IMR-90 (cell line): ENCODE measurements at regions not wholly inside any gene's neighbourhood (a gene's known extent, or its start where the extent isn't known, plus 50 kb on each side); places are given as distances from the start of the nearest gene placed in this dataset.

Experiments
- ATAC-seq: fragments of 200-7000 bp; cut with Tn5 transposase; 2 replicates; pipeline ENCODE4 v1.9.1; 2020; ENCODE audit warnings: low read depth, mild to moderate bottlenecking, moderate library complexity
- BruUV-seq: library from RNA; stranded (reverse); fragments of 400-500 nt; replicated peaks from 2 replicates; lab custom pipeline; 2021; lab: Mats Ljungman, UMichigan
- CTCF ChIA-PET: fragments of 300-600 bp; formaldehyde crosslinking; extraction: SDS; loops from one replicate; lab custom pipeline; 2021; ENCODE audit warnings: antibody characterized with exemption; lab: Yijun Ruan, JAX
- POLR2A ChIA-PET: fragments of 300-600 bp; sonication (Branson Sonifier 250); formaldehyde crosslinking; loops from one replicate; lab custom pipeline; 2022; ENCODE audit warnings: antibody characterized with exemption; ENCODE audit not compliant: unreplicated experiment; lab: Charles Lee
- DNase-seq: peaks from one replicate; pipeline ENCODE4 v3.0.0; 2013
- H2AFZ ChIP-seq: replicated peaks from 2 replicates; pipeline ENCODE3; 2013; ENCODE audit warnings: low read length, mild to moderate bottlenecking; ENCODE audit not compliant: poor library complexity
- H2AK5ac ChIP-seq: 2 replicates; pipeline ENCODE4 v1.6.1; 2013; ENCODE audit warnings: low read depth, low read length, inconsistent platforms
- H2AK9ac ChIP-seq: replicated peaks from 2 replicates; pipeline ENCODE3; 2013; ENCODE audit warnings: mild to moderate bottlenecking, low read depth, low read length, moderate library complexity; ENCODE audit not compliant: poor library complexity
- H2BK120ac ChIP-seq: 2 replicates; pipeline ENCODE4 v1.6.1; 2013; ENCODE audit warnings: low read depth, low read length, inconsistent platforms
- H2BK15ac ChIP-seq: 3 replicates; pipeline ENCODE4 v1.6.1; 2013; ENCODE audit warnings: low read depth, low read length, inconsistent platforms
- H2BK20ac ChIP-seq: 2 replicates; pipeline ENCODE4 v1.6.1; 2013; ENCODE audit warnings: low read depth, mild to moderate bottlenecking, inconsistent platforms, low read length, moderate library complexity
- H2BK5ac ChIP-seq: 2 replicates; pipeline ENCODE4 v1.6.1; 2013; ENCODE audit warnings: mild to moderate bottlenecking, low read depth, low read length, inconsistent platforms; ENCODE audit not compliant: poor library complexity, severe bottlenecking
- H3K14ac ChIP-seq: replicated peaks from 2 replicates; pipeline ENCODE4 v1.6.1; 2013; ENCODE audit warnings: low read depth, low read length, inconsistent platforms
- H3K18ac ChIP-seq: 2 replicates; pipeline ENCODE4 v1.6.1; 2013; ENCODE audit warnings: low read depth, low read length, control low read depth
- H3K23ac ChIP-seq: 2 replicates; pipeline ENCODE4 v1.6.1; 2013; ENCODE audit warnings: low read depth, low read length, inconsistent platforms
- H3K27ac ChIP-seq: 2 replicates; pipeline ENCODE4 v1.5.1; 2013; ENCODE audit warnings: mild to moderate bottlenecking, control low read depth, low read length; ENCODE audit not compliant: insufficient read depth
- H3K27me3 ChIP-seq: 2 replicates; pipeline ENCODE4 v1.6.1; 2013; ENCODE audit warnings: low read length; ENCODE audit not compliant: control insufficient read depth, insufficient read depth
- H3K36me3 ChIP-seq: 2 replicates; pipeline ENCODE4 v1.6.1; 2013; ENCODE audit warnings: low read length, mixed read lengths; ENCODE audit not compliant: control insufficient read depth, insufficient read depth
- H3K4ac ChIP-seq: 2 replicates; pipeline ENCODE4 v1.6.1; 2013; ENCODE audit warnings: low read depth, low read length, inconsistent platforms
- H3K4me1 ChIP-seq: 2 replicates; pipeline ENCODE4 v1.6.1; 2013; ENCODE audit warnings: low read length, mixed read lengths; ENCODE audit not compliant: control insufficient read depth, insufficient read depth
- H3K4me2 ChIP-seq: 2 replicates; pipeline ENCODE4 v1.6.1; 2013; ENCODE audit warnings: low read depth, mild to moderate bottlenecking, control low read depth, low read length, moderate library complexity
- H3K4me3 ChIP-seq: 2 replicates; pipeline ENCODE4 v1.5.1; 2013; ENCODE audit warnings: low read depth, mild to moderate bottlenecking, control low read depth, low read length, moderate library complexity; ENCODE audit not compliant: insufficient read depth
- H3K56ac ChIP-seq: 2 replicates; pipeline ENCODE4 v1.6.1; 2013; ENCODE audit warnings: low read length, inconsistent platforms; ENCODE audit not compliant: insufficient read depth; ENCODE audit errors: extremely low read depth
- H3K79me1 ChIP-seq, 2 experiments: 2 replicates each; pipeline ENCODE4 v1.6.1; 2013; ENCODE audit warnings: low read length in 2 of 2, inconsistent platforms in 1 of 2, low read depth in 1 of 2
- H3K9ac ChIP-seq: 2 replicates; pipeline ENCODE4 v1.6.1; 2013; ENCODE audit warnings: low read depth, low read length, control low read depth
- H3K9me1 ChIP-seq: 2 replicates; pipeline ENCODE4 v1.6.1; 2013; ENCODE audit warnings: low read length, inconsistent platforms; ENCODE audit not compliant: insufficient read depth
- H3K9me3 ChIP-seq: 2 replicates; pipeline ENCODE4 v1.6.1; 2013; ENCODE audit warnings: low read length; ENCODE audit not compliant: control insufficient read depth, insufficient read depth
- H4K20me1 ChIP-seq: 2 replicates; pipeline ENCODE4 v1.6.1; 2013; ENCODE audit warnings: low read length, inconsistent platforms; ENCODE audit not compliant: insufficient read depth
- H4K5ac ChIP-seq: 2 replicates; pipeline ENCODE4 v1.6.1; 2013; ENCODE audit warnings: mild to moderate bottlenecking, low read depth, low read length, control low read depth
- H4K8ac ChIP-seq, 2 experiments: 2 replicates each; pipeline ENCODE4 v1.6.1; 2013; ENCODE audit warnings: low read depth in 2 of 2, low read length in 2 of 2, control low read depth in 1 of 2, inconsistent platforms in 1 of 2
- H4K91ac ChIP-seq: 2 replicates; pipeline ENCODE4 v1.6.1; 2013; ENCODE audit warnings: low read depth, low read length, inconsistent platforms; ENCODE audit not compliant: insufficient read depth
- BHLHE40 ChIP-seq: fragments of 150-350 bp; IDR thresholded peaks from 2 replicates; pipeline ENCODE4 v1.6.1; 2016; ENCODE audit warnings: mild to moderate bottlenecking, low read depth, low read length
- CEBPB ChIP-seq: IDR thresholded peaks from 2 replicates; pipeline ENCODE4 v1.6.1; 2012; ENCODE audit warnings: low read depth, low read length, improper control_type of control experiment
- CHD1 ChIP-seq: IDR thresholded peaks from 2 replicates; pipeline ENCODE4 v1.6.1; 2012; ENCODE audit warnings: low read depth, low read length, improper control_type of control experiment
- FOS ChIP-seq: fragments of 150-350 bp; IDR thresholded peaks from 2 replicates; pipeline ENCODE4 v1.6.1; 2016; ENCODE audit warnings: low read depth, low read length
- MAFK ChIP-seq: IDR thresholded peaks from 2 replicates; pipeline ENCODE4 v1.6.1; 2012; ENCODE audit warnings: low read depth, low read length, improper control_type of control experiment
- MAZ ChIP-seq: IDR thresholded peaks from 2 replicates; pipeline ENCODE4 v1.6.1; 2012; ENCODE audit warnings: low read depth, mild to moderate bottlenecking, low read length, improper control_type of control experiment, moderate library complexity, borderline replicate concordance
- MXI1 ChIP-seq: IDR thresholded peaks from 2 replicates; pipeline ENCODE4 v1.6.1; 2012; ENCODE audit warnings: low read depth, mild to moderate bottlenecking, low read length, moderate library complexity, borderline replicate concordance
- NFE2L2 ChIP-seq: fragments of 150-350 bp; IDR thresholded peaks from 2 replicates; pipeline ENCODE4 v1.6.1; 2016; ENCODE audit warnings: low read depth, mild to moderate bottlenecking, low read length
- POLR2A ChIP-seq: IDR thresholded peaks from 2 replicates; pipeline ENCODE4 v1.6.1; 2012; ENCODE audit warnings: mild to moderate bottlenecking, low read depth, low read length
- RAD21 ChIP-seq: IDR thresholded peaks from 2 replicates; pipeline ENCODE4 v1.6.1; 2012; ENCODE audit warnings: low read length, improper control_type of control experiment
- RCOR1 ChIP-seq: IDR thresholded peaks from 2 replicates; pipeline ENCODE4 v1.6.1; 2012; ENCODE audit warnings: mild to moderate bottlenecking, low read length, improper control_type of control experiment; ENCODE audit not compliant: insufficient replicate concordance
- RFX5 ChIP-seq: IDR thresholded peaks from 2 replicates; pipeline ENCODE4 v1.8.0; 2012; ENCODE audit warnings: low read depth, mild to moderate bottlenecking, low read length, moderate library complexity
- SMC3 ChIP-seq: fragments of 150-350 bp; IDR thresholded peaks from 2 replicates; pipeline ENCODE4 v1.6.1; 2016; ENCODE audit warnings: low read depth, mild to moderate bottlenecking, antibody characterized with exemption, low read length, moderate library complexity
- WGBS, 2 experiments: methylation state at CpG; one replicate each; pipeline versions ENCODE4 v1.1.5 to v1.1.7; 2013; ENCODE audit warnings: missing lambda C conversion rate in 2 of 2; ENCODE audit not compliant: insufficient read length in 1 of 2; ENCODE audit errors: extremely low coverage in 2 of 2; 5-methylcytosine and 5-hydroxymethylcytosine counted together
- dilution Hi-C: fragments of 300-500 bp; cut with HindIII; formaldehyde crosslinking; loops from one replicate; pipeline ENCODE4 v1.14.3; 2018; ENCODE audit warnings: low sequenced_read_pairs; ENCODE audit not compliant: unreplicated experiment
- in situ Hi-C: fragments of 300-500 bp; cut with MboI; formaldehyde crosslinking; loops from 3 replicates; pipeline ENCODE4 v1.14.3; 2019; ENCODE audit warnings: low sequenced_read_pairs, inconsistent platforms, mixed read lengths
- intact Hi-C: fragments of 100-400 bp; cut with micrococcal nuclease; formaldehyde crosslinking; loops from 2 replicates; pipeline ENCODE4 v1.10.0; 2022
- TF ChIP-seq, protein P1 (sequence below): fragments of 150-350 bp; IDR thresholded peaks from 2 replicates; pipeline ENCODE4 v1.6.1; 2017; ENCODE audit warnings: mild to moderate bottlenecking, antibody characterized with exemption, low read length, low read depth
- TF ChIP-seq, protein P2 (sequence below): fragments of 150-350 bp; IDR thresholded peaks from 2 replicates; pipeline ENCODE4 v1.6.1; 2016; ENCODE audit warnings: low read depth, mild to moderate bottlenecking, low read length, moderate library complexity, borderline replicate concordance
- TF ChIP-seq, protein P3 (sequence below): conservative IDR thresholded peaks from 2 replicates; pipeline ENCODE4 v1.5.1; 2012; ENCODE audit warnings: mild to moderate bottlenecking, low read depth, low read length, improper control_type of control experiment

DNA sequence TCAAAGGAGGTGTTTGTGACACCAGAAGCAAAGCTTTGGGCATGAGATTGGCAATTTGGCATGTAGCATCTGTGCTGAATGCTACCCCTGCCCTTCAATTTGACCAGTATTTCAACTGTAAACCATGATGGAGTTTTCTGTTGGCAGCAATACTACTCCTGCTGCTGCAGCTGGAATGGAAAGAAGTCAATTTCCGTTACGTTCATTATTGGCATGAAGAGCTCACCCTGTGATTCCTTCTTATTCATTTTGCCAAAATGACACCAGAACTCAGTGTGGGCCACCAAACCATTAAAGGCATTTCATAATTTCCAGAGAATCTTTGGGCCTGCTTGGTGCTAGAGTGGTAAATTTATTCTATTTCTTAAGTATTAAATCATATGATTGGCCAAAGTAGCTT, 433.1 kb upstream of the DMAC1 start:
- Histone ChIP-seq H3K9me1 (no peaks in the 10 kb centered on the region), H3K4me3 (no peak overlapping the region), H3K79me1 (no peaks in the 10 kb centered on the region), H4K5ac (no peak overlapping the region), H2AK9ac (no peak overlapping the region), H3K56ac (no peak overlapping the region), H3K36me3 (no peaks in the 10 kb centered on the region), H2BK15ac (no peak overlapping the region), H3K9ac (no peak overlapping the region), H3K27me3 (no peaks in the 10 kb centered on the region), H3K4ac (no peak overlapping the region), H4K8ac (no peak overlapping the region), H4K20me1 (no peaks in the 10 kb centered on the region), H3K4me2 (no peak overlapping the region), H2BK20ac (no peak overlapping the region), H2AFZ (no peak overlapping the region), H3K9me3 (no peaks in the 10 kb centered on the region), H2BK5ac (no peak overlapping the region), H3K23ac (no peak overlapping the region), H2BK120ac (no peak overlapping the region), H2AK5ac (no peak overlapping the region), H3K4me1 (no peaks in the 10 kb centered on the region), H4K91ac (no peak overlapping the region), H3K14ac (no peak overlapping the region), H3K27ac (no peak overlapping the region), H3K18ac (no peak overlapping the region)
- no TSS peak for BruUV-seq
- dilution Hi-C loops (no loop called here), intact Hi-C loops (no loop called here), in situ Hi-C loops (no loop called here)
- no CpG with 5 or more reads among the region's 2 CpGs for WGBS, 2 experiments
- CTCF ChIA-PET, result no interaction called here
- POLR2A ChIA-PET, result no interaction called here
- ATAC-seq, result no peak
- DNase-seq, result no peak
- TF ChIP-seq MAZ (no peak), MXI1 (no peak), POLR2A (no peak), SMC3 (no peak), BHLHE40 (no peak), NFE2L2 (no peak), CHD1 (no peak), FOS (no peak), RFX5 (no peak), RCOR1 (no peak), RAD21 (no peak), CEBPB (no peak), MAFK (no peak)
- TF ChIP-seq, protein P1, sequence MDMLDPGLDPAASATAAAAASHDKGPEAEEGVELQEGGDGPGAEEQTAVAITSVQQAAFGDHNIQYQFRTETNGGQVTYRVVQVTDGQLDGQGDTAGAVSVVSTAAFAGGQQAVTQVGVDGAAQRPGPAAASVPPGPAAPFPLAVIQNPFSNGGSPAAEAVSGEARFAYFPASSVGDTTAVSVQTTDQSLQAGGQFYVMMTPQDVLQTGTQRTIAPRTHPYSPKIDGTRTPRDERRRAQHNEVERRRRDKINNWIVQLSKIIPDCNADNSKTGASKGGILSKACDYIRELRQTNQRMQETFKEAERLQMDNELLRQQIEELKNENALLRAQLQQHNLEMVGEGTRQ, result no peak
- TF ChIP-seq, protein P2, sequence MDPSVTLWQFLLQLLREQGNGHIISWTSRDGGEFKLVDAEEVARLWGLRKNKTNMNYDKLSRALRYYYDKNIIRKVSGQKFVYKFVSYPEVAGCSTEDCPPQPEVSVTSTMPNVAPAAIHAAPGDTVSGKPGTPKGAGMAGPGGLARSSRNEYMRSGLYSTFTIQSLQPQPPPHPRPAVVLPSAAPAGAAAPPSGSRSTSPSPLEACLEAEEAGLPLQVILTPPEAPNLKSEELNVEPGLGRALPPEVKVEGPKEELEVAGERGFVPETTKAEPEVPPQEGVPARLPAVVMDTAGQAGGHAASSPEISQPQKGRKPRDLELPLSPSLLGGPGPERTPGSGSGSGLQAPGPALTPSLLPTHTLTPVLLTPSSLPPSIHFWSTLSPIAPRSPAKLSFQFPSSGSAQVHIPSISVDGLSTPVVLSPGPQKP, result no peak
- TF ChIP-seq, protein P3, sequence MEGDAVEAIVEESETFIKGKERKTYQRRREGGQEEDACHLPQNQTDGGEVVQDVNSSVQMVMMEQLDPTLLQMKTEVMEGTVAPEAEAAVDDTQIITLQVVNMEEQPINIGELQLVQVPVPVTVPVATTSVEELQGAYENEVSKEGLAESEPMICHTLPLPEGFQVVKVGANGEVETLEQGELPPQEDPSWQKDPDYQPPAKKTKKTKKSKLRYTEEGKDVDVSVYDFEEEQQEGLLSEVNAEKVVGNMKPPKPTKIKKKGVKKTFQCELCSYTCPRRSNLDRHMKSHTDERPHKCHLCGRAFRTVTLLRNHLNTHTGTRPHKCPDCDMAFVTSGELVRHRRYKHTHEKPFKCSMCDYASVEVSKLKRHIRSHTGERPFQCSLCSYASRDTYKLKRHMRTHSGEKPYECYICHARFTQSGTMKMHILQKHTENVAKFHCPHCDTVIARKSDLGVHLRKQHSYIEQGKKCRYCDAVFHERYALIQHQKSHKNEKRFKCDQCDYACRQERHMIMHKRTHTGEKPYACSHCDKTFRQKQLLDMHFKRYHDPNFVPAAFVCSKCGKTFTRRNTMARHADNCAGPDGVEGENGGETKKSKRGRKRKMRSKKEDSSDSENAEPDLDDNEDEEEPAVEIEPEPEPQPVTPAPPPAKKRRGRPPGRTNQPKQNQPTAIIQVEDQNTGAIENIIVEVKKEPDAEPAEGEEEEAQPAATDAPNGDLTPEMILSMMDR, result no peak
